ENCODE measurements at regions not wholly inside any gene's neighbourhood (a gene's known extent, or its start where the extent isn't known, plus 50 kb on each side); places are given as distances from the start of the nearest gene placed in this dataset.
A peak's percentile ranks its signal among the peaks of the same experiment; 100 is the strongest.

- no peaks in the 10 kb centered on the region for H3K36me3 ChIP-seq (ENCODE audit: control insufficient read depth in 1 of 2, insufficient read depth in 2 of 2, low read length in 1 of 2)
- no peaks in the 10 kb centered on the region for H3K9me3 ChIP-seq (ENCODE audit: control insufficient read depth, low read length)
- ATAC-seq (ENCODE audit: low FRiP score) (peak; percentile 57), DNase-seq (no peak)
- WGBS, 2 donors, result 0 to 3% methylated on average over 1 of the region's 1 CpG
- no peak overlapping the region for H3K4me3 ChIP-seq (ENCODE audit: low read length in 2 of 2)
- peaks cover 0 to 8% of the 10 kb centered on the region in 2 donors for H3K4me1 ChIP-seq (ENCODE audit: control insufficient read depth in 1 of 2, insufficient read depth in 2 of 2, low read length in 2 of 2)
- intact Hi-C loops (cut with DNase I), result no loop called here
- no peaks in the 10 kb centered on the region for H3K27me3 ChIP-seq (ENCODE audit: control insufficient read depth in 1 of 2, insufficient read depth in 2 of 2, low read length in 1 of 2)
- H3K27ac ChIP-seq (ENCODE audit: low read depth in 1 of 2, low read length in 2 of 2), result no peak overlapping the region
Measured at GRCh38 chr3:70824773-70825172, 512.3 kb upstream of the MDFIC2 start.

DNA sequence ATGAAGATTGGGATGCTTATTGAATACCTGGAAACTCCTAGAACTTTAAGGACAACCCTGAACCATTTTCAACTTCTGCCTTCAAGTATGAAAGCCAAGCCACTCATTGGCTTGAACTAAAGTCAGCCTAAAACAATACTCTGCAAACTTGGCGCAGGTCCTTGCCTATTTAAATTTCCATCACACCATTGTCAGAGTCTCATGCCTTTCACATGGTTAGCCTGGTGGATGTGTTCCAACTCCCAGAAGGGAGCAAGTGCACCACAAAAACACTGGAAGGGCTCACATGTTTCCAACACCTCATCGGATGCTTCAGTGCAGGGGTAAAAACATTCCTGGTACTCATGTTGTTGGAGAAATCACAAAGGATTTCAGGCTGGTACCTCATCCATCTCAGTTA lies 511.6 kb upstream of the MDFIC2 start:
- DNase-seq (peak in 1 of 2 donors; percentile 55), ATAC-seq (ENCODE audit: low FRiP score) (no peak)
- Histone ChIP-seq H3K36me3 (ENCODE audit: control insufficient read depth in 1 of 2, insufficient read depth in 2 of 2, low read length in 1 of 2) (no peaks in the 10 kb centered on the region), H3K27me3 (ENCODE audit: control insufficient read depth in 1 of 2, insufficient read depth in 2 of 2, low read length in 1 of 2) (no peaks in the 10 kb centered on the region), H3K9me3 (ENCODE audit: control insufficient read depth, low read length) (no peaks in the 10 kb centered on the region), H3K4me1 (ENCODE audit: control insufficient read depth in 1 of 2, insufficient read depth in 2 of 2, low read length in 2 of 2) (peaks cover 0 to 8% of the 10 kb centered on the region in 2 donors), H3K27ac (ENCODE audit: low read depth in 1 of 2, low read length in 2 of 2) (peak overlapping the region in 1 of 2 donors; percentile 19), H3K4me3 (ENCODE audit: low read length in 2 of 2) (no peak overlapping the region)
- WGBS, 2 donors, result 2 to 8% methylated on average over 2 of the region's 2 CpGs
- intact Hi-C loops (cut with DNase I), result no loop called here

DNA sequence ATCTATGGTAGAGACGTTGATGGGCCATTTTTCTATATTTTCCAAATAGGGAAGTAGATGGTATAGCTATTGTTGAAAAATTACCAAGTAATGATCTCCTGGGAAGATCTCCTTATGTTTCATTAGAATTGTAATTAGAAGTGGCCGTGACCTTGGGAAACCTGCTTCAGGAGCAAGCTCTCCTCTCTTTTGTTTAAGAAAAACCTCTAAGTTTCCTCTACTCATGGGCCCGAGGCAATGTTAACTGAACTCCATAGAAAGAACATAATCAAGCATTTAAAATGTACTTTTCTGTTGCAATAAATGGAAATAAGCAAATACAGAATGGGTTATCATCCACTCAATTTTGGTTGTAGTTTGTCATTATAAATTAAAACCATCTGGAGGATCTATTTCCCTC lies 511.2 kb upstream of the MDFIC2 start:
- no peak overlapping the region for H3K4me3 ChIP-seq (ENCODE audit: low read length in 2 of 2)
- intact Hi-C loops (cut with DNase I), result no loop called here
- H3K27me3 ChIP-seq (ENCODE audit: control insufficient read depth in 1 of 2, insufficient read depth in 2 of 2, low read length in 1 of 2), result no peaks in the 10 kb centered on the region
- whole genome bisulfite sequencing, 2 donors, result 76% methylated on average over 3 of the region's 3 CpGs
- H3K4me1 ChIP-seq (ENCODE audit: control insufficient read depth in 1 of 2, insufficient read depth in 2 of 2, low read length in 2 of 2), result peaks cover 0 to 6% of the 10 kb centered on the region in 2 donors
- H3K27ac ChIP-seq (ENCODE audit: low read depth in 1 of 2, low read length in 2 of 2), result no peak overlapping the region
- no peaks in the 10 kb centered on the region for H3K9me3 ChIP-seq (ENCODE audit: control insufficient read depth, low read length)
- DNase-seq (no peak), ATAC-seq (ENCODE audit: low FRiP score) (no peak)
- H3K36me3 ChIP-seq (ENCODE audit: control insufficient read depth in 1 of 2, insufficient read depth in 2 of 2, low read length in 1 of 2), result no peaks in the 10 kb centered on the region

DNA sequence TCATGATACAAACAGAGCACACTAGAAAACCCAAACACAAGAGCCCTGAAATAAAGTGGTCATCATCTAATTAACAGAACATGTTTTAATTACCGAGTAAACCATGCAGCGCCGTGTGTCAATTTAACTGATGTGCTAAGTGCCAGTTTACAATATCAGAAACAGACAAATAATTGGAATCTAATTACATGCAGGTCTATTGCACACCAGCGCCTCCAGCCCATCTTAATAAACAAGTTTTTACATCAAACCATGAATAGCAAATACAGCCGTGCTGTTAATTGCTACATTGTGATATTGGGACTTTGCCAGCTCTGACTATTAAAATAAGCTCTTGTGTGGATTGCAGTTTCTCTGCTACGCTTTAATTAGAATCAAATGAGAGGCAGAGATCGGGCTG lies 510.2 kb upstream of the MDFIC2 start:
- DNase-seq, result no peak
- no peak overlapping the region for H3K27ac ChIP-seq (ENCODE audit: low read depth in 1 of 2, low read length in 2 of 2)
- H3K36me3 ChIP-seq (ENCODE audit: control insufficient read depth in 1 of 2, insufficient read depth in 2 of 2, low read length in 1 of 2), result no peaks in the 10 kb centered on the region
- peaks cover 0 to 6% of the 10 kb centered on the region in 2 donors for H3K4me1 ChIP-seq (ENCODE audit: control insufficient read depth in 1 of 2, insufficient read depth in 2 of 2, low read length in 2 of 2)
- intact Hi-C loops (cut with DNase I), result no loop called here
- H3K9me3 ChIP-seq (ENCODE audit: control insufficient read depth, low read length), result no peaks in the 10 kb centered on the region
- 84 to 87% methylated on average over 7 of the region's 7 CpGs for WGBS, 2 donors
- no peak for ATAC-seq (ENCODE audit: low FRiP score)
- H3K27me3 ChIP-seq (ENCODE audit: control insufficient read depth in 1 of 2, insufficient read depth in 2 of 2, low read length in 1 of 2), result no peaks in the 10 kb centered on the region
- H3K4me3 ChIP-seq (ENCODE audit: low read length in 2 of 2), result no peak overlapping the region

DNA sequence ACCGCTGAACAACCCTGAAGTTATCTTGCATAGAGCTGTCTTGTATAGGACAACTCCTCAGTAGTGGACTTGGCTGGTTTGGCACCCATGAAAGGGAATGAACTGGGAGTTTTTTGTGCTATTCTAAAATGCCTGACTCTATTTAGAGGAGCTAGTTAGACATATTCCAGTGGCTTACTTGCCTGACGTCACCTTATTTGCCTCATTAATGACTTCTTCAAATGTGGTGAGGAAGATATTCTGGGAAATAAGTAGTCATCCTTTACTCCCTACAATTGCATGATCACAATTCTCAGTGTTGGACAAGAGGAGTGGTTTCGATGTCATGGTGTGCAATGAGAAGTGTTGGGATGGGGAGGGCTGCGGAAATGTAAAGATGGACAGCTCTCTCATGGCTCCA lies 509.2 kb upstream of the MDFIC2 start:
- no peak overlapping the region for H3K27ac ChIP-seq (ENCODE audit: low read depth in 1 of 2, low read length in 2 of 2)
- H3K9me3 ChIP-seq (ENCODE audit: control insufficient read depth, low read length), result no peaks in the 10 kb centered on the region
- ATAC-seq (ENCODE audit: low FRiP score) (no peak), DNase-seq (no peak)
- intact Hi-C loops (cut with DNase I), result no loop called here
- no peak overlapping the region for H3K4me3 ChIP-seq (ENCODE audit: low read length in 2 of 2)
- peaks cover 0 to 6% of the 10 kb centered on the region in 2 donors for H3K4me1 ChIP-seq (ENCODE audit: control insufficient read depth in 1 of 2, insufficient read depth in 2 of 2, low read length in 2 of 2)
- no peaks in the 10 kb centered on the region for H3K27me3 ChIP-seq (ENCODE audit: control insufficient read depth in 1 of 2, insufficient read depth in 2 of 2, low read length in 1 of 2)
- 89% methylated on average over 4 of the region's 4 CpGs for whole genome bisulfite sequencing, 2 donors
- no peaks in the 10 kb centered on the region for H3K36me3 ChIP-seq (ENCODE audit: control insufficient read depth in 1 of 2, insufficient read depth in 2 of 2, low read length in 1 of 2)

DNA sequence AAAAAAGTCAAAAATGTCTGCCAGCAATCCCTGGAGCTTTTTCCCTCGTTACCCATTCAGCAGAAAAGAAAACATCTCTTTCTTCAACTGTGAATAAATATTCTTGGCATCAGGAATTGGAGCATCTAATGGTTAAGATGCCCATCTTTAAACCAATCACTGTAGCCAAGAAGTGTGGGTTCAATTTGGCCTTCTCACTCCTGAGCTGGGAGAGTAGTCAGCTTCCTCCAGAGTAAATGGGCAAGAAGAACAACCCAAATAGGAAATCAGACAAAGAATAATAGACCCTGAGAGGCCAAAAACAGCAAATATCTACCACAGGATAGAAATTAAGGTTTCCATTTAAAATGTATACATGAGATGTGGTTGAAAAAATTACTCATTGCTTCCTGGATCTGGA lies 508.0 kb upstream of the MDFIC2 start:
- Histone ChIP-seq H3K36me3 (ENCODE audit: control insufficient read depth in 1 of 2, insufficient read depth in 2 of 2, low read length in 1 of 2) (no peaks in the 10 kb centered on the region), H3K9me3 (ENCODE audit: control insufficient read depth, low read length) (peaks cover 2% of the 10 kb centered on the region), H3K27ac (ENCODE audit: low read depth in 1 of 2, low read length in 2 of 2) (no peak overlapping the region), H3K4me3 (ENCODE audit: low read length in 2 of 2) (no peak overlapping the region), H3K27me3 (ENCODE audit: control insufficient read depth in 1 of 2, insufficient read depth in 2 of 2, low read length in 1 of 2) (no peaks in the 10 kb centered on the region), H3K4me1 (ENCODE audit: control insufficient read depth in 1 of 2, insufficient read depth in 2 of 2, low read length in 2 of 2) (peaks cover 0 to 6% of the 10 kb centered on the region in 2 donors)
- intact Hi-C loops (cut with DNase I), result no loop called here
- no peak for ATAC-seq (ENCODE audit: low FRiP score)
- no peak for DNase-seq
- WGBS, 2 donors, result 4 to 7% methylated on average over 1 of the region's 1 CpG

GRCh38 chr3:70818145-70818544 lies 505.7 kb upstream of the MDFIC2 start:
- Histone ChIP-seq H3K4me1 (ENCODE audit: control insufficient read depth in 1 of 2, insufficient read depth in 2 of 2, low read length in 2 of 2) (peaks cover 0 to 1% of the 10 kb centered on the region in 2 donors), H3K27ac (ENCODE audit: low read depth in 1 of 2, low read length in 2 of 2) (no peak overlapping the region), H3K4me3 (ENCODE audit: low read length in 2 of 2) (no peak overlapping the region), H3K9me3 (ENCODE audit: control insufficient read depth, low read length) (peaks cover 2% of the 10 kb centered on the region), H3K36me3 (ENCODE audit: control insufficient read depth in 1 of 2, insufficient read depth in 2 of 2, low read length in 1 of 2) (no peaks in the 10 kb centered on the region), H3K27me3 (ENCODE audit: control insufficient read depth in 1 of 2, insufficient read depth in 2 of 2, low read length in 1 of 2) (no peaks in the 10 kb centered on the region)
- ATAC-seq (ENCODE audit: low FRiP score), result no peak
- no peak for DNase-seq
- intact Hi-C loops (cut with DNase I), result no loop called here
- 67 to 95% methylated on average over 2 of the region's 2 CpGs for WGBS, 2 donors

GRCh38 chr3:70816346-70816745 lies 503.9 kb upstream of the MDFIC2 start:
- WGBS, 2 donors, result 81 to 82% methylated on average over 3 of the region's 3 CpGs
- Histone ChIP-seq H3K4me1 (ENCODE audit: control insufficient read depth in 1 of 2, insufficient read depth in 2 of 2, low read length in 2 of 2) (peaks cover 0 to 1% of the 10 kb centered on the region in 2 donors), H3K27ac (ENCODE audit: low read depth in 1 of 2, low read length in 2 of 2) (no peak overlapping the region), H3K36me3 (ENCODE audit: control insufficient read depth in 1 of 2, insufficient read depth in 2 of 2, low read length in 1 of 2) (no peaks in the 10 kb centered on the region), H3K4me3 (ENCODE audit: low read length in 2 of 2) (no peak overlapping the region), H3K9me3 (ENCODE audit: control insufficient read depth, low read length) (peaks cover 2% of the 10 kb centered on the region), H3K27me3 (ENCODE audit: control insufficient read depth in 1 of 2, insufficient read depth in 2 of 2, low read length in 1 of 2) (no peaks in the 10 kb centered on the region)
- ATAC-seq (ENCODE audit: low FRiP score) (no peak), DNase-seq (no peak)
- intact Hi-C loops (cut with DNase I), result no loop called here

- Histone ChIP-seq H3K9me3 (ENCODE audit: control insufficient read depth, low read length) (peaks cover 2% of the 10 kb centered on the region), H3K36me3 (ENCODE audit: control insufficient read depth in 1 of 2, insufficient read depth in 2 of 2, low read length in 1 of 2) (no peaks in the 10 kb centered on the region), H3K27me3 (ENCODE audit: control insufficient read depth in 1 of 2, insufficient read depth in 2 of 2, low read length in 1 of 2) (no peaks in the 10 kb centered on the region), H3K4me3 (ENCODE audit: low read length in 2 of 2) (no peak overlapping the region), H3K27ac (ENCODE audit: low read depth in 1 of 2, low read length in 2 of 2) (no peak overlapping the region), H3K4me1 (ENCODE audit: control insufficient read depth in 1 of 2, insufficient read depth in 2 of 2, low read length in 2 of 2) (peaks cover 0 to 1% of the 10 kb centered on the region in 2 donors)
- ATAC-seq (ENCODE audit: low FRiP score), result no peak
- intact Hi-C loops (cut with DNase I), result no loop called here
- DNase-seq, result no peak
- whole genome bisulfite sequencing, 2 donors, result 79 to 82% methylated on average over 4 of the region's 4 CpGs
Measured at GRCh38 chr3:70815817-70816216, 503.4 kb upstream of the MDFIC2 start.
